ENCODE measurements at regions not wholly inside any gene's neighbourhood (a gene's known extent, or its start where the extent isn't known, plus 50 kb on each side); places are given as distances from the start of the nearest gene placed in this dataset.
"Not testable (repeated sequence)": the region's sequence is repeated elsewhere in the genome, so short reads cannot be mapped to it uniquely, and the experiment has no call there.

DNA sequence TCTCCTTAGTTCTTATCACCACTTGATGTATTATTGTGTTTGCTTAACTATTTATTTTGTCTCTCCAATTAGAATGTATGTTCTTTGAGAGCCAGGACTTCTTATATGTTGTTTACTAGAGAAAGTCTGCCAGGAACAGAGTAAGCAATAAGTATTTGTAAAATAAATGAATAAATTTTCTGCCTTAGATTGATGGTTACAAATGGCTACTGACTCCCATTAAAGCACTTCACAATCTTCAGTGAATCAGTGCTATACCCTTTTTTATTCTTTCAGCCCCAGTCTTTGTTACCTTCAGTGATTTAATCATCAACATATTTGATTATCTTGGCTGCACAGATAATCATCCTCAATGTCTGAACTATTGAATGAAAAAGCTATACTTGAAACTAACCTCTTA, 197.1 kb upstream of the TMEM196 start:
- DNase-seq (ENCODE audit: low spot score): no peak
- in situ Hi-C loops (cut with MboI; ENCODE audit: low sequenced_read_pairs, unreplicated experiment): no loop called here
- no peak for TF ChIP-seq CTCF (IDR thresholded peaks at IDR 0.05; ENCODE audit: borderline replicate concordance, control extremely low read depth, extremely low read depth, insufficient read depth, missing control alignments)

DNA sequence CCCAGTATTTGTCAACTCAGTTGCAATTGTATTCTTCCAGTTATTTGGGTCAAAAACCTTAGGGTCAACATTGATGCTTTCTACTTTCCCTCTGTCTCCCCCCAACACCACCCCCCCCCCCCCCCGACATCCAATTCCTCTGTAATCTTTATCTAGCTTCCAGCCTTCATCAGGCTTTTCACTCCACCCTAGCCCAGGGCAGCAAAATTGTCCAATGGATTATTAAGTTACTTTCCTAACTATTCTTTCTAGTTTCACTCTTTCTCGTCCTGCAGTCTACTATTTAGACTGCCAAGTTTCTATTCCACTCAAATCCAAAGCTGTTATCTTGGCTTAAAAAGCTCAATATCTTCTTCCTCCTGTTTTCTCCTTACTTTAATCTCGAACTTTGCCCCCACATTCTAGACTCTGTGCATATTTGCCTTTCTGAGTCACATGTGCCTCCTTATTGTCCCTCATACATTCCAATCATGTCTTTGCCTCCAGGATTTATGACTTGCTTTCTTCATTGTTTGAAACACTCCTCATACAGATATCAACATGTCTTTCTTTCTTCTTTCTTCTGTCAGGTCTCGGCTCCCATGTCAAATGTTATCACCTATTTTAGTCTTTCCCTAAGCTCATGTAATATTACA, 196.6 kb upstream of the TMEM196 start:
- no peak for TF ChIP-seq CTCF (IDR thresholded peaks at IDR 0.05; ENCODE audit: borderline replicate concordance, control extremely low read depth, extremely low read depth, insufficient read depth, missing control alignments)
- in situ Hi-C loops (cut with MboI; ENCODE audit: low sequenced_read_pairs, unreplicated experiment): no loop called here
- DNase-seq (ENCODE audit: low spot score): no peak

GRCh38 chr7:19964246-19964645, 190.8 kb upstream of the TMEM196 start:
- TF ChIP-seq CTCF (IDR thresholded peaks at IDR 0.05; ENCODE audit: borderline replicate concordance, control extremely low read depth, extremely low read depth, insufficient read depth, missing control alignments): no peak
- DNase-seq (ENCODE audit: low spot score): no peak
- in situ Hi-C loops (cut with MboI; ENCODE audit: low sequenced_read_pairs, unreplicated experiment): no loop called here

DNA sequence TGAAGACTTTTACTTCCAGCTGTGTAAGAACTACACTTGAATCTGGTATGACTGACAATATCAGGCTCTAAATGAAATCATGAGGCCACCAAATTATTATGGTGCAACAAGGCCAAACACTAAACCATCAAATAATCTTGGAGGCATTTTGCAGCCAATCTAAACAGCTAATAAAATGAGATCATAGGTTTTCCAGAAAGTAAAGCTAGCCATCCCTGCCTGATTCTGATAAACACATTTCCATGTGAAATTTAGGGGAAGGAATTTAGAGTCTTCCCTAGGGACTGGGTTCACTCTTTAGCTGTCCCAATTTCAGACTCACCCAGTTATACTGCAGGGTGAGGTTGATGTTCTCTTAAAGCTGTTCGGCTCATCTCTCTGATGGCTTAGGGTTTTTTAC, 190.3 kb upstream of the TMEM196 start:
- TF ChIP-seq CTCF (IDR thresholded peaks at IDR 0.05; ENCODE audit: borderline replicate concordance, control extremely low read depth, extremely low read depth, insufficient read depth, missing control alignments): no peak
- in situ Hi-C loops (cut with MboI; ENCODE audit: low sequenced_read_pairs, unreplicated experiment): no loop called here
- DNase-seq (ENCODE audit: low spot score): no peak

DNA sequence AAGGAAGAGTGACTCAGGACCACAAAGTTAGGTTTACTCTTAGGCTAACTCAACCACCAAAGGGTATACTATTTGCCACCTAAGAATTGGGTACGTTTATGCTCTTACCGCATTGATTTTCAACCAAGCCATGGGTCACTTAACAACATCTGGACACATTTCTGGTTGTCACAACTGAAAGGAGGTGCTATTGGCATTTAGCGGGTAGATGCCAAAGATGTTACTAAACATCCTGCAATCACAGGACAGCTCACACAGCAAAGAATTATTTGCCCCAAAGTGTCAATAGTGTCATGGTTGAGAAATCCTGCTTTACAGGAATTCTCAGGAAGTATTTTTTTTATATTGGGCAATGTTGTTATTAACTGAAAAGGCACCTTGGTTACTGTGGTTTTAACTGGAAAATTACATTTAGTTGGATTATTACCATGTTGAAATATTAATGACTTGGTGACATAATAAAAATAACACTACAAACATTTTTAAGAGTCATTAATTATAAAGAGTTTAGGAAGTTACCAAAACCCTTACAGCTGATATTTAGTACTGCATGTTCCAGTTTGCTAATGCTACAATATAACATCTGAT, 185.0 kb upstream of the TMEM196 start:
- no peak for TF ChIP-seq CTCF (IDR thresholded peaks at IDR 0.05; ENCODE audit: borderline replicate concordance, control extremely low read depth, extremely low read depth, insufficient read depth, missing control alignments)
- in situ Hi-C loops (cut with MboI; ENCODE audit: low sequenced_read_pairs, unreplicated experiment): no loop called here
- no peak for DNase-seq (ENCODE audit: low spot score)

DNA sequence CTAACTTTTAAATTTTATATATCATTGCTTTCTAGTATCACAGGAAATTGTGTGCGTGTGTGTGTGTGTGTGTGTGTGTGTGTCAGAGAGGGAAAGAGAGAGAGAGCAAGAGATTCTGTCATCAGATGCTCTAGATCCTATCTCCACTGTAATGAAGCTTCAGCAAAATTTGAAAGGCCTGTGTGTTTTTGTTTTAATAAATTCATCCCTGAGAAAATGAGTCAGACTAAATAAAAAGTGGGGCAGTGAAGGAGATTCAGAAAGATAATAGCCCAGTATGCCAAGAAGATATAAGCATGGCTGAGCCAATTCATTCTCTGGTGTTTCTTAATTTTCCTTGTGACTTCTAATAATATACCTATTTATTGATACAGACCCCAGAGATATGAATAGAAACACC, 184.2 kb upstream of the TMEM196 start:
- no peak for TF ChIP-seq CTCF (IDR thresholded peaks at IDR 0.05; ENCODE audit: borderline replicate concordance, control extremely low read depth, extremely low read depth, insufficient read depth, missing control alignments)
- in situ Hi-C loops (cut with MboI; ENCODE audit: low sequenced_read_pairs, unreplicated experiment): no loop called here
- DNase-seq (ENCODE audit: low spot score): no peak

GRCh38 chr7:19954166-19954565, 180.7 kb upstream of the TMEM196 start:
- in situ Hi-C loops (cut with MboI; ENCODE audit: low sequenced_read_pairs, unreplicated experiment); DNase-seq (ENCODE audit: low spot score): not testable (repeated sequence)

GRCh38 chr7:19953411-19953810, 180.0 kb upstream of the TMEM196 start:
- DNase-seq (ENCODE audit: low spot score); in situ Hi-C loops (cut with MboI; ENCODE audit: low sequenced_read_pairs, unreplicated experiment): not testable (repeated sequence)
